Spleen (tissue), 11 donors: ENCODE measurements at regions not wholly inside any gene's neighbourhood (a gene's known extent, or its start where the extent isn't known, plus 50 kb on each side); places are given as distances from the start of the nearest gene placed in this dataset.

Experiments
- DNase-seq: peaks from one replicate; pipeline ENCODE4 v3.0.0-alpha.2; 2020
- H3K27ac ChIP-seq, 8 donors: fragments of 200-600 bp; sonication (generic) in 7 of 8; 1 replicate in 4 of 8; 2 replicates in 4 of 8; pipeline versions ENCODE4 v1.5.0 to v1.8.0; 2016 to 2021; ENCODE audit warnings: inconsistent platforms in 4 of 8, mild to moderate bottlenecking in 4 of 8, moderate library complexity in 1 of 8
- H3K27me3 ChIP-seq, 7 donors: fragments of 200-600 bp; sonication (generic) in 6 of 7; replicated peaks in 1 of 7; 1 replicate in 4 of 7; 2 replicates in 3 of 7; pipeline versions ENCODE4 v1.5.0 to v1.8.0; 2016 to 2021; ENCODE audit warnings: inconsistent platforms in 3 of 7, mild to moderate bottlenecking in 1 of 7
- H3K36me3 ChIP-seq, 6 donors: fragments of 200-600 bp; sonication (generic) in 5 of 6; 1 replicate in 4 of 6; 2 replicates in 2 of 6; pipeline versions ENCODE4 v1.5.0 to v1.8.0; 2016 to 2021; ENCODE audit warnings: inconsistent platforms in 2 of 6
- H3K4me1 ChIP-seq, 6 donors: fragments of 200-600 bp; sonication (generic) in 5 of 6; 1 replicate in 3 of 6; 2 replicates in 3 of 6; pipeline versions ENCODE4 v1.5.0 to v1.8.0; 2016 to 2021; ENCODE audit warnings: inconsistent platforms in 3 of 6
- H3K4me3 ChIP-seq, 8 donors: fragments of 200-600 bp; sonication (generic) in 7 of 8; 1 replicate in 4 of 8; 2 replicates in 4 of 8; pipeline versions ENCODE4 v1.5.0 to v1.8.0; 2016 to 2021; ENCODE audit warnings: inconsistent platforms in 4 of 8, mild to moderate bottlenecking in 4 of 8, moderate library complexity in 2 of 8
- H3K9me3 ChIP-seq, 8 donors: fragments of 200-600 bp; sonication (generic) in 7 of 8; 1 replicate in 4 of 8; 2 replicates in 4 of 8; pipeline versions ENCODE4 v1.5.0 to v1.8.0; 2016 to 2021; ENCODE audit warnings: inconsistent platforms in 4 of 8
- POLR2A ChIP-seq, 3 donors: fragments of 450-650 bp; IDR thresholded peaks; one replicate each; pipeline ENCODE4 v1.5.1; 2017; ENCODE audit warnings: antibody characterized with exemption in 3 of 3, mild to moderate bottlenecking in 1 of 3
- POLR2AphosphoS5 ChIP-seq, 3 donors: sonication (generic); formaldehyde crosslinking; IDR thresholded peaks; one replicate each; pipeline ENCODE4 v1.5.1; 2017; ENCODE audit warnings: antibody characterized with exemption in 3 of 3
- WGBS, 5 donors: extraction: QIAGEN DNeasy Blood & Tissue Kit in 3 of 5; methylation state at CpG; one replicate each; pipeline versions ENCODE4 v1.1.5 to v1.1.7; 2013 to 2018; 5-methylcytosine and 5-hydroxymethylcytosine counted together
- intact Hi-C: fragments of 100-400 bp; cut with DNase I; formaldehyde crosslinking; loops from one replicate; pipeline ENCODE4 v1.15.0; 2023; ENCODE audit warnings: low total_unique reads
- TF ChIP-seq, protein P1 (sequence below), 11 experiments: fragments of 200-600 bp in 7 of 11; fragments of 450-650 bp in 4 of 11; sonication (generic) in 4 of 11; IDR thresholded peaks in 8 of 11; conservative IDR thresholded peaks in 3 of 11; 1 replicate in 7 of 11; 2 replicates in 4 of 11; pipeline versions ENCODE4 v1.4.0 to v1.8.0; 2016 to 2021; ENCODE audit warnings: antibody characterized with exemption in 11 of 11, inconsistent platforms in 4 of 11, mild to moderate bottlenecking in 1 of 11
- donor health status: healthy with polysubstance abuse.
- donor health status: DM: no; HTN: no; CAD: no; lungs with moderate emphysema.
- donor health status: DM: no; HTN: no; CAD: no.
- donor health status: Bipolar disorder and iron deficiency.
- donor health status: healthy.
- donor health status: DM: no; HTN: no; CAD: no.
- donor health status: DM: yes; HTN: yes; CAD: no.

DNA sequence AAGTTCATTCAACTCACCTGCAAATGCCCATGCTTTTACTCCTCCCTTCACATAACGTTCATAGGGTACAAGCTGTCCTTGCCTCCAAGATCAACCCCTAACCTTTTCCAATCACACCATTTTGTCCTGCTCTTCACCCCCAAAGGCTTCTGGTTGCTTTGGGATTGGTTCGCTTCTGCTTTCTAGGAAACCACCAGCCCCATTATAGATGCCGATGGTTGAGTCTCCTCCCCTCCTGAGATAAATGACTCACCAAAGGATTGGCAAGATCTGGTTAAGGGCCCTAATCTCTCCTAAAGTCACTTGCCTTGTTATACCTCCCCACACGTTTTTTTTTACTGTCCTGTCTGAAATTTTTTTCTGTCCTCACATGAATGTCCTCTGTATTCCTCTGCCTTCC, 311.4 kb downstream of the HACE1 start:
- H3K4me1 ChIP-seq: no peaks in the 10 kb centered on the region
- H3K27ac ChIP-seq: no peak overlapping the region
- no peak for DNase-seq
- TF ChIP-seq, protein P1, sequence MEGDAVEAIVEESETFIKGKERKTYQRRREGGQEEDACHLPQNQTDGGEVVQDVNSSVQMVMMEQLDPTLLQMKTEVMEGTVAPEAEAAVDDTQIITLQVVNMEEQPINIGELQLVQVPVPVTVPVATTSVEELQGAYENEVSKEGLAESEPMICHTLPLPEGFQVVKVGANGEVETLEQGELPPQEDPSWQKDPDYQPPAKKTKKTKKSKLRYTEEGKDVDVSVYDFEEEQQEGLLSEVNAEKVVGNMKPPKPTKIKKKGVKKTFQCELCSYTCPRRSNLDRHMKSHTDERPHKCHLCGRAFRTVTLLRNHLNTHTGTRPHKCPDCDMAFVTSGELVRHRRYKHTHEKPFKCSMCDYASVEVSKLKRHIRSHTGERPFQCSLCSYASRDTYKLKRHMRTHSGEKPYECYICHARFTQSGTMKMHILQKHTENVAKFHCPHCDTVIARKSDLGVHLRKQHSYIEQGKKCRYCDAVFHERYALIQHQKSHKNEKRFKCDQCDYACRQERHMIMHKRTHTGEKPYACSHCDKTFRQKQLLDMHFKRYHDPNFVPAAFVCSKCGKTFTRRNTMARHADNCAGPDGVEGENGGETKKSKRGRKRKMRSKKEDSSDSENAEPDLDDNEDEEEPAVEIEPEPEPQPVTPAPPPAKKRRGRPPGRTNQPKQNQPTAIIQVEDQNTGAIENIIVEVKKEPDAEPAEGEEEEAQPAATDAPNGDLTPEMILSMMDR (IDR thresholded peaks at IDR 0.05 in 8 of 11, conservative IDR thresholded peaks at IDR 0.05 in 3 of 11): no peak
- TF ChIP-seq POLR2AphosphoS5 (IDR thresholded peaks at IDR 0.05) (no peak), POLR2A (IDR thresholded peaks at IDR 0.05) (no peak)
- H3K27me3 ChIP-seq: no peaks in the 10 kb centered on the region
- no peaks in the 10 kb centered on the region for H3K9me3 ChIP-seq
- no peak overlapping the region for H3K4me3 ChIP-seq
- intact Hi-C loops: no loop called here
- 64 to 80% (median 74%) methylated on average over 4 of the region's 4 CpGs for WGBS, 5 donors
- H3K36me3 ChIP-seq: no peaks in the 10 kb centered on the region

DNA sequence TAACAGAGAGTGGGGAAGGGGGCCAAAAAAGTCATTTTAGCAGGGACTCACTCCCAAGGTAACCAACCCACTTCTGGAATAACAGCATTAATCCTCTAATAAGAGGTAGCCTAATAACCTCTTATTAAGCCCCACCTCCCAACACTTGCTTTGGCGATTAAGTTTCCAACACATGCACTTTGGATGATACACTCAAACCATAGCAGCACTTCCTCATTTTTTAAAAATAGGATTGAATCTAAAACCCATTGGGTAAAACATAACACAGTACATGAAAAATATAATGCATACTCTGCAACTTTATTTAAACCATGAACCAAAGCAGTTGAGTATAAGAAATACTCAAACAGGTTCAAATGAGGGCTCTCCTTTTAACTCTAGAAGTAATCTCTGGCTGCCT, 318.3 kb downstream of the HACE1 start:
- H3K27me3 ChIP-seq: no peaks in the 10 kb centered on the region
- DNase-seq: no peak
- 14 to 56% (median 38%) methylated on average over 1 of the region's 1 CpG for WGBS, 5 donors
- H3K4me3 ChIP-seq: no peak overlapping the region
- TF ChIP-seq POLR2A (IDR thresholded peaks at IDR 0.05) (no peak), POLR2AphosphoS5 (IDR thresholded peaks at IDR 0.05) (no peak)
- TF ChIP-seq, protein P1 (IDR thresholded peaks at IDR 0.05 in 8 of 11, conservative IDR thresholded peaks at IDR 0.05 in 3 of 11): no peak
- H3K4me1 ChIP-seq: no peaks in the 10 kb centered on the region
- H3K9me3 ChIP-seq: no peaks in the 10 kb centered on the region
- intact Hi-C loops: no loop called here
- no peaks in the 10 kb centered on the region for H3K36me3 ChIP-seq
- H3K27ac ChIP-seq: peak overlapping the region in 2 of 8 donors; percentile 9 to 22

DNA sequence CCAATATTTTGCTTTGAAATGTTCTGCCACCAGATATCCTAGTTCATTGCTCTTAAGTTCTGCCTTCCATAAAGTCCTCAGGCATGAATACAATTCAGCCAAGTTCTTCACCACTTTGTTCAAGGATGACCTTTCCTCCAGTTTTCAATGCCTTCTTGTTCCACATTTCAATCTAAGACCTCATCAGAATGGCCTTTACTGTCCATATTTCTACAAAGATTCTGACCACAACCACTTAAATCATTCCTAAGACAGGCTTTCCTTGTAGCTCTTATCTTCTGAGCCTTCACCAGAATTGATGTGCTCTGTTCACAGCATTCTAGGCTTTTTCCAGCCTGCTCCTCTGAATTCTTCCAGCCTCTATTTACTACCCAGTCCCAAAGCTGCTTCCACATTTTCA, 319.0 kb downstream of the HACE1 start:
- intact Hi-C loops: no loop called here
- TF ChIP-seq POLR2A (IDR thresholded peaks at IDR 0.05): no peak
- TF ChIP-seq POLR2AphosphoS5 (IDR thresholded peaks at IDR 0.05): no peak
- TF ChIP-seq, protein P1 (IDR thresholded peaks at IDR 0.05 in 8 of 11, conservative IDR thresholded peaks at IDR 0.05 in 3 of 11): no peak
- Histone ChIP-seq H3K9me3 (no peaks in the 10 kb centered on the region), H3K4me3 (no peak overlapping the region), H3K4me1 (no peaks in the 10 kb centered on the region), H3K36me3 (no peaks in the 10 kb centered on the region), H3K27me3 (no peaks in the 10 kb centered on the region), H3K27ac (peak overlapping the region in 2 of 8 donors; percentile 9 to 22)
- no peak for DNase-seq

DNA sequence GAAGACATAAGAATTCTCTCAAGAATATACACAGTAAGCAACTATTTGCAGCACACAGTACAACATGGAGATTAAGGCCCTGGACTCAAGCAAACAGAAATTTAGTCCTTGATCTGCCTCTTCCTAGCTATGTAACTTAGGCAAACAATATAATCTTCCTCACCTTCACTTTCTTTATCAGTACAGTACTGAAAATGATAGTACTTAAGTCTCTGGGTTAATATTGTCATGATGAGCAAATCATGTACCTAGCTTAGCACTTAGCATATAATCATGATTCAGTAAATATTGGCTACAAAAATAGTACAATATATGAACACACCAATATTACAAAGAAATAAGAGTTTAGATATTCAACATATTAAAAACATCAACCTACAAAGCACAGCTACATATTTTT, 320.5 kb downstream of the HACE1 start:
- no peaks in the 10 kb centered on the region for H3K27me3 ChIP-seq
- no peaks in the 10 kb centered on the region for H3K9me3 ChIP-seq
- H3K4me3 ChIP-seq: no peak overlapping the region
- no peak for DNase-seq
- H3K4me1 ChIP-seq: no peaks in the 10 kb centered on the region
- TF ChIP-seq, protein P1 (IDR thresholded peaks at IDR 0.05 in 8 of 11, conservative IDR thresholded peaks at IDR 0.05 in 3 of 11): no peak
- TF ChIP-seq POLR2AphosphoS5 (IDR thresholded peaks at IDR 0.05): no peak
- TF ChIP-seq POLR2A (IDR thresholded peaks at IDR 0.05): no peak
- H3K36me3 ChIP-seq: no peaks in the 10 kb centered on the region
- H3K27ac ChIP-seq: no peak overlapping the region
- intact Hi-C loops: no loop called here
